ENCODE measurements at regions not wholly inside any gene's neighbourhood (a gene's known extent, or its start where the extent isn't known, plus 50 kb on each side); places are given as distances from the start of the nearest gene placed in this dataset.

- TF ChIP-seq CTCF (conservative IDR thresholded peaks at IDR 0.05) (no peak), ZFX (IDR thresholded peaks at IDR 0.05) (no peak)
- H3K27ac ChIP-seq = no peak overlapping the region
Measured at GRCh38 chr3:106083207-106083606, 214.4 kb upstream of the CBLB start.

GRCh38 chr3:106083854-106084253 is 215.0 kb upstream of the CBLB start:
- no peak overlapping the region for H3K27ac ChIP-seq
- no peak for TF ChIP-seq ZFX (IDR thresholded peaks at IDR 0.05)
- TF ChIP-seq CTCF (conservative IDR thresholded peaks at IDR 0.05) = no peak

GRCh38 chr3:106086038-106086437 is 217.2 kb upstream of the CBLB start:
- TF ChIP-seq CTCF (conservative IDR thresholded peaks at IDR 0.05) = no peak
- TF ChIP-seq ZFX (IDR thresholded peaks at IDR 0.05) = no peak

GRCh38 chr3:106086636-106087035 is 217.8 kb upstream of the CBLB start:
- no peak for TF ChIP-seq ZFX (IDR thresholded peaks at IDR 0.05)
- no peak for TF ChIP-seq CTCF (conservative IDR thresholded peaks at IDR 0.05)
- no peak overlapping the region for H3K27ac ChIP-seq

More at GRCh38 chr3:106086038-106086437, 217.2 kb upstream of the CBLB start:
- no peak overlapping the region for H3K27ac ChIP-seq

- TF ChIP-seq ZFX (IDR thresholded peaks at IDR 0.05) (no peak), CTCF (conservative IDR thresholded peaks at IDR 0.05) (no peak)
- H3K27ac ChIP-seq = no peak overlapping the region
Measured at GRCh38 chr3:106088304-106088703, 219.5 kb upstream of the CBLB start.

GRCh38 chr3:106088899-106089298 is 220.1 kb upstream of the CBLB start:
- H3K27ac ChIP-seq = no peak overlapping the region
- no peak for TF ChIP-seq CTCF (conservative IDR thresholded peaks at IDR 0.05)
- no peak for TF ChIP-seq ZFX (IDR thresholded peaks at IDR 0.05)

- no peak overlapping the region for H3K27ac ChIP-seq
- TF ChIP-seq ZFX (IDR thresholded peaks at IDR 0.05) (no peak), CTCF (conservative IDR thresholded peaks at IDR 0.05) (no peak)
Measured at GRCh38 chr3:106089806-106090205, 221.0 kb upstream of the CBLB start.
